A549 (cell line): ENCODE measurements at regions not wholly inside any gene's neighbourhood (a gene's known extent, or its start where the extent isn't known, plus 50 kb on each side); places are given as distances from the start of the nearest gene placed in this dataset.

Source experiments
- ATAC-seq, 2 experiments: fragments of 200-7000 bp in 1 of 2; fragments of >200 bp in 1 of 2; cut with Nextera tagmentation in 1 of 2; cut with Tn5 transposase in 1 of 2; 3 replicates each; pipeline versions ENCODE4 v1.8.0 to v1.9.1; 2018 to 2020; ENCODE audit warnings: mild to moderate bottlenecking in 1 of 2, moderate library complexity in 1 of 2
- CTCF ChIA-PET: fragments of 300-600 bp; sonication (Branson Sonifier 250); formaldehyde crosslinking; extraction: SDS; loops from one replicate; lab custom pipeline; 2021; ENCODE audit warnings: antibody characterized with exemption, inconsistent platforms; lab: Yijun Ruan, JAX
- POLR2A ChIA-PET: fragments of 350-600 bp; formaldehyde crosslinking; extraction: SDS; loops from one replicate; lab custom pipeline; 2021; ENCODE audit warnings: antibody characterized with exemption, inconsistent platforms; lab: Yijun Ruan, JAX
- DNase-seq, 2 experiments: peaks; one replicate each; pipeline versions ENCODE4 v3.0.0 to v3.0.0-alpha.2; 2011 to 2016; ENCODE audit warnings: low read depth in 1 of 2, low spot score in 1 of 2
- FAIRE-seq: peaks from 2 replicates; lab custom pipeline; 2011; peaks lifted over from hg19 to GRCh38; lab: Jason Lieb, UNC
- H3K27ac ChIP-seq, 2 experiments: fragments of >200 bp; sonication (Bioruptor Twin); formaldehyde crosslinking; 3 replicates each; pipeline ENCODE4 v1.5.1; 2016 to 2017
- H3K4me1 ChIP-seq: fragments of >200 bp; sonication (Bioruptor Twin); formaldehyde crosslinking; 3 replicates; pipeline ENCODE4 v1.6.1; 2016
- H3K4me2 ChIP-seq: fragments of >200 bp; sonication (Bioruptor Twin); formaldehyde crosslinking; 3 replicates; pipeline ENCODE4 v1.6.1; 2016
- H3K4me3 ChIP-seq: fragments of >200 bp; sonication (Bioruptor Twin); formaldehyde crosslinking; 3 replicates; pipeline ENCODE4 v1.5.1; 2016
- H3K9me3 ChIP-seq: fragments of >200 bp; sonication (Bioruptor Twin); formaldehyde crosslinking; 3 replicates; pipeline ENCODE4 v1.6.1; 2016
- CBX8 ChIP-seq: fragments of 200-600 bp; sonication (generic); IDR thresholded peaks from 2 replicates; pipeline ENCODE4 v1.6.1; 2016
- CEBPB ChIP-seq, 2 experiments: fragments of >200 bp in 1 of 2; sonication (Bioruptor Twin) in 1 of 2; formaldehyde crosslinking in 1 of 2; IDR thresholded peaks; 2 replicates each; pipeline ENCODE4 v1.6.1; 2012 to 2016
- E2F6 ChIP-seq: IDR thresholded peaks from 2 replicates; pipeline ENCODE4 v1.6.1; 2012; ENCODE audit warnings: low read depth, borderline replicate concordance
- FOSL2 ChIP-seq, 2 experiments: fragments of 450-650 bp in 1 of 2; fragments of >200 bp in 1 of 2; sonication (Bioruptor Twin) in 1 of 2; formaldehyde crosslinking; IDR thresholded peaks; 2 replicates each; pipeline versions ENCODE4 v1.5.0 to v1.6.1; 2016 to 2020; ENCODE audit warnings: mild to moderate bottlenecking in 1 of 2, moderate library complexity in 1 of 2
- FOXS1 ChIP-seq: fragments of 250-450 bp; sonication (Bioruptor Pico); IDR thresholded peaks from 2 replicates; pipeline ENCODE4 v1.5.0; 2020; ENCODE audit warnings: mild to moderate bottlenecking, moderate library complexity
- HDAC2 ChIP-seq: fragments of 200-600 bp; sonication (generic); IDR thresholded peaks from 2 replicates; pipeline ENCODE4 v1.6.1; 2016
- HMGXB4 ChIP-seq: fragments of 250-450 bp; sonication (Bioruptor Pico); IDR thresholded peaks from 2 replicates; pipeline ENCODE4 v1.5.0; 2021; ENCODE audit warnings: mild to moderate bottlenecking, moderate library complexity, borderline replicate concordance
- HOXA7 ChIP-seq: fragments of 250-450 bp; sonication (Bioruptor Pico); IDR thresholded peaks from 2 replicates; pipeline ENCODE4 v1.5.0; 2020; ENCODE audit warnings: mild to moderate bottlenecking, moderate library complexity
- HOXB13 ChIP-seq: fragments of 250-450 bp; sonication (Bioruptor Pico); IDR thresholded peaks from 2 replicates; pipeline ENCODE4 v1.5.0; 2020; ENCODE audit warnings: low read depth, mild to moderate bottlenecking, moderate library complexity
- HOXB5 ChIP-seq: fragments of 250-450 bp; sonication (Bioruptor Pico); IDR thresholded peaks from 2 replicates; pipeline ENCODE4 v1.5.0; 2020; ENCODE audit warnings: mild to moderate bottlenecking, moderate library complexity
- KDM5A ChIP-seq: fragments of 200-600 bp; sonication (generic); IDR thresholded peaks from 2 replicates; pipeline ENCODE4 v1.6.1; 2016; ENCODE audit warnings: antibody characterized with exemption, mild to moderate bottlenecking
- MAFK ChIP-seq: fragments of 450-650 bp; IDR thresholded peaks from 2 replicates; pipeline ENCODE4 v1.6.1; 2014; ENCODE audit not compliant: partially characterized antibody
- MYC ChIP-seq: IDR thresholded peaks from 2 replicates; pipeline ENCODE4 v1.6.1; 2012; ENCODE audit warnings: mild to moderate bottlenecking, inconsistent platforms, low read length, improper control_type of control experiment, borderline replicate concordance
- RAD21 ChIP-seq, 2 experiments: fragments of >200 bp in 1 of 2; sonication (Bioruptor Twin) in 1 of 2; formaldehyde crosslinking in 1 of 2; IDR thresholded peaks in 1 of 2; conservative IDR thresholded peaks in 1 of 2; 2 replicates in 1 of 2; 3 replicates in 1 of 2; pipeline ENCODE4 v1.6.1; 2012 to 2018; ENCODE audit warnings: inconsistent platforms in 1 of 2
- RARB ChIP-seq: fragments of 250-450 bp; sonication (Bioruptor Pico); IDR thresholded peaks from 2 replicates; pipeline ENCODE4 v1.8.0; 2021; ENCODE audit warnings: mild to moderate bottlenecking, moderate library complexity
- RCOR1 ChIP-seq: fragments of 150-350 bp; IDR thresholded peaks from 2 replicates; pipeline ENCODE4 v1.6.1; 2014; ENCODE audit warnings: antibody characterized with exemption, low read length, low read depth
- REST ChIP-seq: fragments of 200-600 bp; sonication (generic); IDR thresholded peaks from 2 replicates; pipeline ENCODE4 v1.6.1; 2016; ENCODE audit warnings: antibody characterized with exemption, mild to moderate bottlenecking, moderate library complexity
- RFX5 ChIP-seq: fragments of 450-650 bp; IDR thresholded peaks from 2 replicates; pipeline ENCODE4 v1.7.1; 2014; ENCODE audit warnings: antibody characterized with exemption, mild to moderate bottlenecking, moderate library complexity
- TP53 ChIP-seq: fragments of 250-450 bp; sonication (Bioruptor Pico); IDR thresholded peaks from 2 replicates; pipeline ENCODE4 v1.5.0; 2021; ENCODE audit warnings: mild to moderate bottlenecking, moderate library complexity
- USF2 ChIP-seq: fragments of 450-650 bp; IDR thresholded peaks from 2 replicates; pipeline ENCODE4 v1.6.1; 2014; ENCODE audit warnings: antibody characterized with exemption
- ZC3H11A ChIP-seq: fragments of 450-650 bp; IDR thresholded peaks from 2 replicates; pipeline ENCODE4 v1.6.1; 2014; ENCODE audit warnings: antibody characterized with exemption, mild to moderate bottlenecking
- WGBS: methylation state at CpG from one replicate; pipeline ENCODE4 v1.1.6; 2017; ENCODE audit errors: missing lambda C conversion rate; 5-methylcytosine and 5-hydroxymethylcytosine counted together
- TF ChIP-seq, protein P1 (sequence below): fragments of >200 bp; sonication (Bioruptor Twin); formaldehyde crosslinking; IDR thresholded peaks from 3 replicates; pipeline ENCODE4 v1.5.1; 2016
- TF ChIP-seq, protein P2 (sequence below): fragments of >200 bp; sonication (Bioruptor Twin); formaldehyde crosslinking; IDR thresholded peaks from 2 replicates; pipeline ENCODE4 v1.6.1; 2016
- TF ChIP-seq, protein P3 (sequence below): IDR thresholded peaks from 2 replicates; pipeline ENCODE4 v1.6.1; 2012

GRCh38 chr4:178970433-178971140 is 1528.3 kb upstream of the AGA start:
- no peak for FAIRE-seq
- no peak for TF ChIP-seq TP53 (CRISPR knock-in tag)
- TF ChIP-seq RCOR1 = no peak
- no peak for TF ChIP-seq RAD21 (conservative IDR thresholded peaks at IDR 0.05 in 1 of 2, IDR thresholded peaks at IDR 0.05 in 1 of 2)
- TF ChIP-seq KDM5A = no peak
- TF ChIP-seq, protein P1, sequence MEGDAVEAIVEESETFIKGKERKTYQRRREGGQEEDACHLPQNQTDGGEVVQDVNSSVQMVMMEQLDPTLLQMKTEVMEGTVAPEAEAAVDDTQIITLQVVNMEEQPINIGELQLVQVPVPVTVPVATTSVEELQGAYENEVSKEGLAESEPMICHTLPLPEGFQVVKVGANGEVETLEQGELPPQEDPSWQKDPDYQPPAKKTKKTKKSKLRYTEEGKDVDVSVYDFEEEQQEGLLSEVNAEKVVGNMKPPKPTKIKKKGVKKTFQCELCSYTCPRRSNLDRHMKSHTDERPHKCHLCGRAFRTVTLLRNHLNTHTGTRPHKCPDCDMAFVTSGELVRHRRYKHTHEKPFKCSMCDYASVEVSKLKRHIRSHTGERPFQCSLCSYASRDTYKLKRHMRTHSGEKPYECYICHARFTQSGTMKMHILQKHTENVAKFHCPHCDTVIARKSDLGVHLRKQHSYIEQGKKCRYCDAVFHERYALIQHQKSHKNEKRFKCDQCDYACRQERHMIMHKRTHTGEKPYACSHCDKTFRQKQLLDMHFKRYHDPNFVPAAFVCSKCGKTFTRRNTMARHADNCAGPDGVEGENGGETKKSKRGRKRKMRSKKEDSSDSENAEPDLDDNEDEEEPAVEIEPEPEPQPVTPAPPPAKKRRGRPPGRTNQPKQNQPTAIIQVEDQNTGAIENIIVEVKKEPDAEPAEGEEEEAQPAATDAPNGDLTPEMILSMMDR = no peak
- TF ChIP-seq REST = no peak
- TF ChIP-seq HDAC2 = no peak
- TF ChIP-seq, protein P2, sequence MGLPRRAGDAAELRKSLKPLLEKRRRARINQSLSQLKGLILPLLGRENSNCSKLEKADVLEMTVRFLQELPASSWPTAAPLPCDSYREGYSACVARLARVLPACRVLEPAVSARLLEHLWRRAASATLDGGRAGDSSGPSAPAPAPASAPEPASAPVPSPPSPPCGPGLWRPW = no peak
- TF ChIP-seq ZC3H11A = no peak
- TF ChIP-seq HOXB5 (CRISPR knock-in tag) = no peak
- TF ChIP-seq CBX8 = no peak
- no peak for TF ChIP-seq E2F6
- TF ChIP-seq FOXS1 (CRISPR knock-in tag) = no peak
- TF ChIP-seq HOXA7 (CRISPR knock-in tag) = no peak
- TF ChIP-seq FOSL2 (IDR thresholded peaks at IDR 0.05) = no peak
- no peak for TF ChIP-seq FOSL2 (CRISPR knock-in tag; IDR thresholded peaks at IDR 0.05)
- TF ChIP-seq, all 56 proteins: peak for 0
- no peak overlapping the region for H3K4me2 ChIP-seq
- no peak overlapping the region for H3K27ac ChIP-seq
- H3K4me3 ChIP-seq = no peak overlapping the region
- 16% methylated on average over 3 of the region's 3 CpGs for WGBS
- POLR2A ChIA-PET = no interaction called here
- no peaks in the 10 kb centered on the region for H3K9me3 ChIP-seq
- DNase-seq (no peak), ATAC-seq (no peak)
- H3K4me1 ChIP-seq = no peaks in the 10 kb centered on the region
- CTCF ChIA-PET = no interaction called here

DNA sequence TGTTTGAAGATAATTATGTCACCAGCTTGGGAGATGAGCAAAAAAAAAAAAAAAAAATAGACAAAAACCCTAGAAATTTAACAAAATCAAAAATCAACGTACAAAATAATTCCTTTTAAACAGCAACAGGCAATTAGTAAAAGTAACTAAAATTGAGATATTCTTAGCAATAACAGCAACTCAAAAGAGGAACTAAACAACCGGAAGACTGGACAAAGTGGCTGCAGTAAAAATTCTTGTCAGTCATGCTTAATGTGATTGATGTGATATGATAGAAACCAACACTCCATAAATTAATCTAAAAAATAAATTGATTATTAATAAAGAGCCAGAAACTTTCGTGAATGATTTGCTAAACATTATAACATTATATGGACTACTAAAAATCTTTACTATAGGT is 1534.6 kb upstream of the AGA start:
- Histone ChIP-seq H3K4me3 (no peak overlapping the region), H3K27ac (no peak overlapping the region), H3K4me1 (no peaks in the 10 kb centered on the region), H3K9me3 (no peaks in the 10 kb centered on the region), H3K4me2 (no peak overlapping the region)
- no peak for TF ChIP-seq ZC3H11A
- TF ChIP-seq RFX5 = no peak
- no peak for TF ChIP-seq MYC
- no peak for TF ChIP-seq USF2
- TF ChIP-seq RARB (CRISPR knock-in tag) = no peak
- TF ChIP-seq MAFK = no peak
- TF ChIP-seq HMGXB4 (CRISPR knock-in tag) = no peak
- TF ChIP-seq, protein P3, sequence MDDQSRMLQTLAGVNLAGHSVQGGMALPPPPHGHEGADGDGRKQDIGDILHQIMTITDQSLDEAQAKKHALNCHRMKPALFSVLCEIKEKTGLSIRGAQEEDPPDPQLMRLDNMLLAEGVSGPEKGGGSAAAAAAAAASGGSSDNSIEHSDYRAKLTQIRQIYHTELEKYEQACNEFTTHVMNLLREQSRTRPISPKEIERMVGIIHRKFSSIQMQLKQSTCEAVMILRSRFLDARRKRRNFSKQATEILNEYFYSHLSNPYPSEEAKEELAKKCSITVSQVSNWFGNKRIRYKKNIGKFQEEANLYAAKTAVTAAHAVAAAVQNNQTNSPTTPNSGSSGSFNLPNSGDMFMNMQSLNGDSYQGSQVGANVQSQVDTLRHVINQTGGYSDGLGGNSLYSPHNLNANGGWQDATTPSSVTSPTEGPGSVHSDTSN = no peak
- TF ChIP-seq CEBPB (IDR thresholded peaks at IDR 0.05) = no peak
- no peak for TF ChIP-seq HOXA7 (CRISPR knock-in tag)
- TF ChIP-seq RAD21 (conservative IDR thresholded peaks at IDR 0.05 in 1 of 2, IDR thresholded peaks at IDR 0.05 in 1 of 2) = no peak
- no peak for TF ChIP-seq HOXB13
- POLR2A ChIA-PET = no interaction called here
- 28% methylated on average over 3 of the region's 3 CpGs for WGBS
- ATAC-seq = no peak
- no peak for DNase-seq
- CTCF ChIA-PET = no interaction called here
- no peak for FAIRE-seq
